HG02938 (cell line): ENCODE measurements at regions not wholly inside any gene's neighbourhood (a gene's known extent, or its start where the extent isn't known, plus 50 kb on each side); places are given as distances from the start of the nearest gene placed in this dataset.

ENCODE experiments used
- ATAC-seq: cut with Tn5 transposase; IDR thresholded peaks from one replicate; pipeline ENCODE4 v1.9.1; 2021; ENCODE audit warnings: mild to moderate bottlenecking, moderate library complexity; ENCODE audit not compliant: unreplicated experiment

DNA sequence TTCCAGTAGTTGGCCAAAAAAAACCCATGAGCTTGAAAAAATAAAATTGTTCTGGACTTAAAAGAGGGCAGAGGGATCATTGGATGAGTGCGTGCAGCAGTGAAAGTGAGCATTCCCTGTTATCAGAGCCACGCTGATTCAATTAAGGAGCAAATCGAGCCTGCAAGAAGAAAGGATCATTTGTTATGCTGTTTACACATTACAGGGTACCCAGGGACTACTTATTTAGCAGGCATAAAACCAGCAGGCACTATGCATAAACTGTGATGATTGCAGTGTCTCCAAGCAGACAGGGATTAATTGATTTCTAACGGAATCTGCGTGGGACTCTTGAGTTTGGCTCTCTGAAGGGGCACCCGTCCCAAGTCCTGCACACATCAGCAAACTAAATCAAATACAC is 83.5 kb downstream of the SHOX start:
- ATAC-seq = no peak
